ENCODE measurements at regions not wholly inside any gene's neighbourhood (a gene's known extent, or its start where the extent isn't known, plus 50 kb on each side); places are given as distances from the start of the nearest gene placed in this dataset.

DNA sequence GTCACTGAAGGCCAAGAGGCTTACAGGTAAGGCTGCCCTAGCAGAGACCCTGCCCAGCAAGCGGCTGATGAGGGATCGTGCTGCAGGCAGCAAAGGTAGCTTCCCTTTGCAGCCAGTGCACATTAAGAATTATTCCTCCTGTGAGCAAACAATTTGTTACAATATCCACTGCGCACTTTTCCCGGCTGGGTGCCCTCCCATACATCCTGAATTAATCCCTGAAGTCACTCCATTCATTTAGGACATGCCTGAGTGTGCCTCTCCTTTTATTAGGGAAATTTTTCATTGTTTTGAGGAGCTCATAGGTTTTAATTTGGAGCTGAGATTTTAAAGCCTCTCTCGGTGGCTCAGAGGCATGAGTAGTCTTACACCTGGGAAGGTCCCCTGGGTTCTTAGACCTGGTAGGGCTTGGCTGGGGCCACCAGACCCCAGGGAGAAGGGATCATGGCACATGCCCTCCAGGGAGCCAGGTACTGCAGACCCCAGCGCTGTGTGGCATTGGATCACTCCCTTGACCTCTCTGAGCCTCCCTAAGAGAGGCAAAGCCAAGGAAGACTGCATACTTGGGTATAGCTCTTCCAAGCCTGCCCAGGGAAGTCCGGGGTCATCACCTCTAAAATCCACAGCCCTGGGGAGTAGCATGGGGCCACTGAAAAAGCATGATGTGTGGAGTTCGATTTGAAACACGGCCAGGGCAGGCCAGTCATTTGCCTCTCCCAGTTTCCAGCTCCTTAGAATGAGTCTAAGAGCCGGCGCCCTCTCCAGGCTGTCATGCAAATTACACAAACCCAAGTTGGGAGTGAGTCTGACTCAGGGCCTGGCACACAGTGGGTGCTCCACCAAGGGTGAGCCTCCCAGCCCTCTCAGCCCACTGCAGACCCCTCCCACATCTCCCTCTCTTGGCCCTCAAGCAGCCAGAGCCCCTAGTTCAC, 151.9 kb upstream of the LINGO1 start:
- TF ChIP-seq, protein P1, sequence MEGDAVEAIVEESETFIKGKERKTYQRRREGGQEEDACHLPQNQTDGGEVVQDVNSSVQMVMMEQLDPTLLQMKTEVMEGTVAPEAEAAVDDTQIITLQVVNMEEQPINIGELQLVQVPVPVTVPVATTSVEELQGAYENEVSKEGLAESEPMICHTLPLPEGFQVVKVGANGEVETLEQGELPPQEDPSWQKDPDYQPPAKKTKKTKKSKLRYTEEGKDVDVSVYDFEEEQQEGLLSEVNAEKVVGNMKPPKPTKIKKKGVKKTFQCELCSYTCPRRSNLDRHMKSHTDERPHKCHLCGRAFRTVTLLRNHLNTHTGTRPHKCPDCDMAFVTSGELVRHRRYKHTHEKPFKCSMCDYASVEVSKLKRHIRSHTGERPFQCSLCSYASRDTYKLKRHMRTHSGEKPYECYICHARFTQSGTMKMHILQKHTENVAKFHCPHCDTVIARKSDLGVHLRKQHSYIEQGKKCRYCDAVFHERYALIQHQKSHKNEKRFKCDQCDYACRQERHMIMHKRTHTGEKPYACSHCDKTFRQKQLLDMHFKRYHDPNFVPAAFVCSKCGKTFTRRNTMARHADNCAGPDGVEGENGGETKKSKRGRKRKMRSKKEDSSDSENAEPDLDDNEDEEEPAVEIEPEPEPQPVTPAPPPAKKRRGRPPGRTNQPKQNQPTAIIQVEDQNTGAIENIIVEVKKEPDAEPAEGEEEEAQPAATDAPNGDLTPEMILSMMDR (conservative IDR thresholded peaks at IDR 0.05 in 1 of 2, IDR thresholded peaks at IDR 0.05 in 1 of 2; ENCODE audit: low read depth in 1 of 2, low read length in 2 of 2), result peak; percentile 18 to 37
- no peak for TF ChIP-seq EZH2 (IDR thresholded peaks at IDR 0.05; ENCODE audit: low read length, missing control alignments)
